ENCODE measurements at regions not wholly inside any gene's neighbourhood (a gene's known extent, or its start where the extent isn't known, plus 50 kb on each side); places are given as distances from the start of the nearest gene placed in this dataset.
"Not testable (repeated sequence)": the region's sequence is repeated elsewhere in the genome, so short reads cannot be mapped to it uniquely, and the experiment has no call there.

GRCh38 chr9:135366104-135366503, 113.5 kb upstream of the PPP1R26 start:
- DNase-seq = no peak

GRCh38 chr9:135369412-135369990, 110.1 kb upstream of the PPP1R26 start:
- DNase-seq = no peak

GRCh38 chr9:135370411-135371375, 108.9 kb upstream of the PPP1R26 start:
- DNase-seq = no peak

- DNase-seq = no peak
Observed at GRCh38 chr9:135371535-135371934, 108.0 kb upstream of the PPP1R26 start.

GRCh38 chr9:135372036-135372435, 107.5 kb upstream of the PPP1R26 start:
- no peak for DNase-seq

GRCh38 chr9:135372501-135373008, 107.0 kb upstream of the PPP1R26 start:
- DNase-seq = no peak

- DNase-seq = no peak
Observed at GRCh38 chr9:135373151-135373685, 106.4 kb upstream of the PPP1R26 start.

- DNase-seq = no peak
Observed at GRCh38 chr9:135373820-135374219, 105.8 kb upstream of the PPP1R26 start.

GRCh38 chr9:135374591-135374990, 105.0 kb upstream of the PPP1R26 start:
- no peak for DNase-seq

GRCh38 chr9:135375001-135375400, 104.6 kb upstream of the PPP1R26 start:
- DNase-seq = no peak

GRCh38 chr9:135376511-135377265, 102.9 kb upstream of the PPP1R26 start:
- no peak for DNase-seq

- no peak for DNase-seq
Observed at GRCh38 chr9:135377431-135377830, 102.2 kb upstream of the PPP1R26 start.

GRCh38 chr9:135378751-135379150, 100.8 kb upstream of the PPP1R26 start:
- no peak for DNase-seq

- no peak for DNase-seq
Observed at GRCh38 chr9:135379540-135380267, 99.9 kb upstream of the PPP1R26 start.

GRCh38 chr9:135380311-135380960, 99.1 kb upstream of the PPP1R26 start:
- no peak for DNase-seq

- DNase-seq = no peak
Observed at GRCh38 chr9:135381762-135382310, 97.7 kb upstream of the PPP1R26 start.

GRCh38 chr9:135384226-135384625, 95.4 kb upstream of the PPP1R26 start:
- no peak for DNase-seq

- DNase-seq = not testable (repeated sequence)
Observed at GRCh38 chr9:135384815-135385405, 94.7 kb upstream of the PPP1R26 start.

- no peak for DNase-seq
Observed at GRCh38 chr9:135385793-135386192, 93.8 kb upstream of the PPP1R26 start.

GRCh38 chr9:135387976-135388375, 91.6 kb upstream of the PPP1R26 start:
- DNase-seq = no peak

GRCh38 chr9:135388530-135388929, 91.1 kb upstream of the PPP1R26 start:
- no peak for DNase-seq
